ENCODE measurements at regions not wholly inside any gene's neighbourhood (a gene's known extent, or its start where the extent isn't known, plus 50 kb on each side); places are given as distances from the start of the nearest gene placed in this dataset.

DNA sequence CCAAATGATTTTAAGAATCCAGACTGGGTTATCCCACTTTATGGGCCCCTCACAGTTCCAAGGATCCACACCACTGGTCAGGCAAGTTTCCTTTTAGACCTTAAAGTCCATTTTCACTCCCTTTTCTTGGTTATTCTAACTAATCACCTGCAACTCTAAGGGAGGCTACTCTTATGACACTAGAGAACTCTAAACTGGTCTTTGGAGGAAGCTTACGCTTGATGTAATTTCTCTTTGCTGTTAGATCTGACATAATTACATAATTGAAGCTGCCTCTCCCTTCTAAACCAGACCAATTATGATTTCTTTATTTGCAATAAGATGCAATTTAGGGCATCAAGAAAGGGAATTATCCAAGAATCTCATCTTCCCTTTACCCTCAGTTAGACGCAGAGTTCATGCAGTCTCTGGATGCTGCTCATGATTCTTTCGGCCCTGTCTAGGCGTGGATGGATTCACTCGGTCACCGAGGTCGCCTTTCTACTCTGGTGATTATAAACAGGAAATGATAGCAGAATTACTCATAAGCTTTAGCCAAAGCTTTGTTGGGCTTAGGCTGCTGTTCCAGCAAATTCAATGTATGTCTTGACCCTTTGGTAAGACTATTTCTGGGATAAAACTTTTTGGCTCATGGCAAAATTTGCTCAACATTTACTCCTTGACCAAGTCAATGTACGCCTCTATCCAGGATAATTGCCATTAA is 130.9 kb upstream of the PRNP start:
- Histone ChIP-seq H3K4me2 (peak overlapping the region; percentile 32), H3K27ac (ENCODE audit: low read depth in 2 of 2, low read length in 1 of 2) (peak overlapping the region in 1 of 2 experiments; percentile 77; a peak in 2 of 4 replicates), H3K36me3 (replicated peaks in 1 of 2; ENCODE audit: control insufficient read depth in 1 of 2, insufficient read depth in 2 of 2, low read length in 1 of 2) (no peaks in the 10 kb centered on the region), H3K9me3 (no peaks in the 10 kb centered on the region), H3K9me2 (no peaks in the 10 kb centered on the region), H2AFZ (ENCODE audit: low read depth) (peak overlapping the region; percentile 52; the same call in 1 of the 2 replicates), H3K9ac (peak overlapping the region; percentile 34; the same call in 1 of the 2 replicates), H3K4me1 (ENCODE audit: control insufficient read depth in 1 of 2, insufficient read depth in 2 of 2, low read depth in 1 of 2, low read length in 1 of 2) (peaks cover 0 to 29% of the 10 kb centered on the region in 2 experiments; a peak in 1 of 4 replicates), H3F3A (replicated peaks; ENCODE audit: insufficient read depth) (peaks cover 12% of the 10 kb centered on the region), H4K20me1 (ENCODE audit: insufficient read depth) (no peaks in the 10 kb centered on the region), H3K27me3 (ENCODE audit: insufficient read depth) (no peaks in the 10 kb centered on the region), H3K79me2 (ENCODE audit: insufficient read depth) (no peaks in the 10 kb centered on the region), H3K4me3 (ENCODE audit: low read depth in 2 of 2, low read length in 1 of 2) (no peak overlapping the region)
- no peak for DNase-seq
- ChIA-PET POLR2A (no interaction called here), CTCF (no interaction called here)
- 15% methylated on average over 8 of the region's 8 CpGs for whole genome bisulfite sequencing (ENCODE audit: low lambda C conversion rate)
- TF ChIP-seq FOXJ3 (CRISPR knock-in tag; IDR thresholded peaks at IDR 0.05) = no peak
- TF ChIP-seq PBX3 (IDR thresholded peaks at IDR 0.05) = peak; percentile 58
- no peak for TF ChIP-seq IRF3 (IDR thresholded peaks at IDR 0.05; ENCODE audit: low read depth, low read length)
- peak; percentile 89; the same call in 1 of the 2 replicates for TF ChIP-seq RXRA (IDR thresholded peaks at IDR 0.05; ENCODE audit: borderline replicate concordance, low read depth)
- no peak for TF ChIP-seq GABPA (IDR thresholded peaks at IDR 0.05; ENCODE audit: low read depth)
- TF ChIP-seq JUND (IDR thresholded peaks at IDR 0.05) = peak; percentile 72
- TF ChIP-seq MEF2A (IDR thresholded peaks at IDR 0.05; ENCODE audit: borderline replicate concordance, low read depth) = no peak
- TF ChIP-seq EP300 (IDR thresholded peaks at IDR 0.05; ENCODE audit: borderline replicate concordance in 1 of 2, low read depth in 1 of 2, low read length in 1 of 2) = peak in 1 of 2 experiments; percentile 56; a peak in 1 of 4 replicates
- no peak for TF ChIP-seq EZH2phosphoT487 (IDR thresholded peaks at IDR 0.05; ENCODE audit: borderline replicate concordance, low read depth)
- TF ChIP-seq NFIC (IDR thresholded peaks at IDR 0.05; ENCODE audit: borderline replicate concordance) = peak; percentile 48; the same call in 1 of the 2 replicates
- TF ChIP-seq, protein P1, sequence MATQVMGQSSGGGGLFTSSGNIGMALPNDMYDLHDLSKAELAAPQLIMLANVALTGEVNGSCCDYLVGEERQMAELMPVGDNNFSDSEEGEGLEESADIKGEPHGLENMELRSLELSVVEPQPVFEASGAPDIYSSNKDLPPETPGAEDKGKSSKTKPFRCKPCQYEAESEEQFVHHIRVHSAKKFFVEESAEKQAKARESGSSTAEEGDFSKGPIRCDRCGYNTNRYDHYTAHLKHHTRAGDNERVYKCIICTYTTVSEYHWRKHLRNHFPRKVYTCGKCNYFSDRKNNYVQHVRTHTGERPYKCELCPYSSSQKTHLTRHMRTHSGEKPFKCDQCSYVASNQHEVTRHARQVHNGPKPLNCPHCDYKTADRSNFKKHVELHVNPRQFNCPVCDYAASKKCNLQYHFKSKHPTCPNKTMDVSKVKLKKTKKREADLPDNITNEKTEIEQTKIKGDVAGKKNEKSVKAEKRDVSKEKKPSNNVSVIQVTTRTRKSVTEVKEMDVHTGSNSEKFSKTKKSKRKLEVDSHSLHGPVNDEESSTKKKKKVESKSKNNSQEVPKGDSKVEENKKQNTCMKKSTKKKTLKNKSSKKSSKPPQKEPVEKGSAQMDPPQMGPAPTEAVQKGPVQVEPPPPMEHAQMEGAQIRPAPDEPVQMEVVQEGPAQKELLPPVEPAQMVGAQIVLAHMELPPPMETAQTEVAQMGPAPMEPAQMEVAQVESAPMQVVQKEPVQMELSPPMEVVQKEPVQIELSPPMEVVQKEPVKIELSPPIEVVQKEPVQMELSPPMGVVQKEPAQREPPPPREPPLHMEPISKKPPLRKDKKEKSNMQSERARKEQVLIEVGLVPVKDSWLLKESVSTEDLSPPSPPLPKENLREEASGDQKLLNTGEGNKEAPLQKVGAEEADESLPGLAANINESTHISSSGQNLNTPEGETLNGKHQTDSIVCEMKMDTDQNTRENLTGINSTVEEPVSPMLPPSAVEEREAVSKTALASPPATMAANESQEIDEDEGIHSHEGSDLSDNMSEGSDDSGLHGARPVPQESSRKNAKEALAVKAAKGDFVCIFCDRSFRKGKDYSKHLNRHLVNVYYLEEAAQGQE (IDR thresholded peaks at IDR 0.05; ENCODE audit: low read depth, low read length) = 0 out of 2 replicates have a peak, but pooled peaks have one; percentile 22
- TF ChIP-seq FOSL2 (IDR thresholded peaks at IDR 0.05; ENCODE audit: borderline replicate concordance, low read depth) = peak; percentile 79; the same call in 1 of the 2 replicates
- TF ChIP-seq ZBTB33 (IDR thresholded peaks at IDR 0.05; ENCODE audit: borderline replicate concordance, low read depth) = no peak
- no peak for TF ChIP-seq YY1 (IDR thresholded peaks at IDR 0.05; ENCODE audit: low read depth)
- peak; percentile 31; the same call in 1 of the 2 replicates for TF ChIP-seq POLR2AphosphoS5 (IDR thresholded peaks at IDR 0.05; ENCODE audit: low read depth, low read length)
- peak; percentile 45; the same call in 1 of the 2 replicates for TF ChIP-seq TCF12 (IDR thresholded peaks at IDR 0.05)

Measured in SK-N-SH (cell line).